CD4-positive, alpha-beta memory T cell (primary cell): ENCODE measurements at regions not wholly inside any gene's neighbourhood (a gene's known extent, or its start where the extent isn't known, plus 50 kb on each side); places are given as distances from the start of the nearest gene placed in this dataset.

Experiments used
- CTCF ChIA-PET: fragments of 350-600 bp; sonication (Branson Sonifier 250); formaldehyde crosslinking; loops from one replicate; lab custom pipeline; 2021; ENCODE audit warnings: inconsistent platforms; ENCODE audit not compliant: partially characterized antibody; lab: Charles Lee
- POLR2A ChIA-PET: fragments of 350-600 bp; sonication (Branson Sonifier 250); formaldehyde crosslinking; loops from one replicate; lab custom pipeline; 2021; ENCODE audit not compliant: partially characterized antibody; lab: Charles Lee
- DNase-seq, 5 donors: peaks; one replicate each; pipeline versions ENCODE4 v3.0.0 to v3.0.0-alpha.2; 2020 to 2022; ENCODE audit warnings: mixed read lengths in 1 of 5
- H3K27ac ChIP-seq: one replicate; pipeline ENCODE4 v1.7.0; 2013; ENCODE audit warnings: low read depth, low read length
- H3K27me3 ChIP-seq: 2 replicates; pipeline ENCODE4 v1.7.0; 2013; ENCODE audit warnings: mild to moderate bottlenecking, low read length, moderate library complexity; ENCODE audit not compliant: insufficient read depth
- H3K36me3 ChIP-seq: 2 replicates; pipeline ENCODE4 v1.7.0; 2013; ENCODE audit warnings: mild to moderate bottlenecking, low read length, moderate library complexity; ENCODE audit not compliant: insufficient read depth
- H3K4me1 ChIP-seq: 2 replicates; pipeline ENCODE4 v1.7.0; 2013; ENCODE audit warnings: mild to moderate bottlenecking, low read length, moderate library complexity; ENCODE audit not compliant: insufficient read depth
- H3K4me3 ChIP-seq, 2 donors: one replicate each; pipeline ENCODE4 v1.7.0; 2013; ENCODE audit warnings: low read length in 2 of 2, mild to moderate bottlenecking in 1 of 2
- H3K9me3 ChIP-seq, 2 donors: one replicate each; pipeline ENCODE4 v1.7.0; 2013; ENCODE audit warnings: low read length in 2 of 2, control low read depth in 1 of 2; ENCODE audit not compliant: control insufficient read depth in 1 of 2
- H3K27ac Mint-ChIP-seq, 7 donors: one replicate each; pipeline ENCODE4 v1.8.0; 2020 to 2021; ENCODE audit warnings: mixed read lengths in 7 of 7, mild to moderate bottlenecking in 6 of 7, inconsistent platforms in 3 of 7, moderate library complexity in 3 of 7
- H3K27me3 Mint-ChIP-seq, 2 donors: one replicate each; pipeline ENCODE4 v1.8.0; 2020 to 2021; ENCODE audit warnings: mixed read lengths in 2 of 2
- H3K36me3 Mint-ChIP-seq, 2 donors: one replicate each; pipeline ENCODE4 v1.8.0; 2020 to 2021; ENCODE audit warnings: mixed read lengths in 2 of 2, inconsistent platforms in 1 of 2, mild to moderate bottlenecking in 1 of 2
- H3K4me1 Mint-ChIP-seq, 4 donors: one replicate each; pipeline ENCODE4 v1.8.0; 2020 to 2021; ENCODE audit warnings: mixed read lengths in 4 of 4, mild to moderate bottlenecking in 1 of 4
- H3K4me3 Mint-ChIP-seq, 8 donors: one replicate each; pipeline ENCODE4 v1.8.0; 2020 to 2021; ENCODE audit warnings: mixed read lengths in 8 of 8, mild to moderate bottlenecking in 7 of 8, moderate library complexity in 6 of 8, inconsistent platforms in 3 of 8
- H3K9me3 Mint-ChIP-seq, 8 donors: one replicate each; pipeline ENCODE4 v1.8.0; 2020 to 2021; ENCODE audit warnings: mixed read lengths in 8 of 8, mild to moderate bottlenecking in 5 of 8, inconsistent platforms in 3 of 8, moderate library complexity in 1 of 8
- intact Hi-C: fragments of 100-400 bp; cut with micrococcal nuclease; formaldehyde crosslinking; loops from one replicate; pipeline ENCODE4 v1.15.1; 2023

DNA sequence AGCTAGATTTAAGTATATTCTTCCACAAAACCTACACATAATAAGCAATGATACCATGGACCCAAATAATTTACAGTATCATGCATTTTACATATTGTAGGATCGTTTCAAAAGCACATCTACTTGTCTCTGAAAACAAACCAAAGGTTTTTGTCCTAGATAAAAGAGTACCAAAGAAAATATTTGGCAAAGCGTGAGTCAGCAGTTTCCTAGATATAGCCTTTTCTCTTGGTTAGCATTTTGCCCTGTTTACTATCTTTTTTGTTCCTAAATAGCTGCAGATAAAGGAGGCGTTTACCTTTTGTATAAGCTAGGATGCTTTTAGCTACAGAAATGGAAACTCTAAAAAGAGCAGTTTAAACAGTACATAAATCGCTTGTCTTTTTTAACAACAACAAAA lies 305.8 kb upstream of the GULP1 start:
- POLR2A ChIA-PET: no interaction called here
- Histone ChIP-seq H3K4me3 (no peak overlapping the region), H3K4me1 (no peaks in the 10 kb centered on the region), H3K9me3 (no peaks in the 10 kb centered on the region), H3K27me3 (no peaks in the 10 kb centered on the region), H3K36me3 (no peaks in the 10 kb centered on the region), H3K27ac (no peak overlapping the region)
- no peaks in the 10 kb centered on the region for H3K36me3 Mint-ChIP-seq
- DNase-seq: no peak
- no peak overlapping the region for H3K27ac Mint-ChIP-seq
- intact Hi-C loops: no loop called here
- peaks cover 0 to 2% of the 10 kb centered on the region in 2 donors for H3K27me3 Mint-ChIP-seq
- peaks cover 0 to 8% (median 0%) of the 10 kb centered on the region in 4 donors for H3K4me1 Mint-ChIP-seq
- H3K9me3 Mint-ChIP-seq: peaks cover 0 to 2% (median 0%) of the 10 kb centered on the region in 8 donors
- H3K4me3 Mint-ChIP-seq: no peak overlapping the region
- CTCF ChIA-PET: no interaction called here

DNA sequence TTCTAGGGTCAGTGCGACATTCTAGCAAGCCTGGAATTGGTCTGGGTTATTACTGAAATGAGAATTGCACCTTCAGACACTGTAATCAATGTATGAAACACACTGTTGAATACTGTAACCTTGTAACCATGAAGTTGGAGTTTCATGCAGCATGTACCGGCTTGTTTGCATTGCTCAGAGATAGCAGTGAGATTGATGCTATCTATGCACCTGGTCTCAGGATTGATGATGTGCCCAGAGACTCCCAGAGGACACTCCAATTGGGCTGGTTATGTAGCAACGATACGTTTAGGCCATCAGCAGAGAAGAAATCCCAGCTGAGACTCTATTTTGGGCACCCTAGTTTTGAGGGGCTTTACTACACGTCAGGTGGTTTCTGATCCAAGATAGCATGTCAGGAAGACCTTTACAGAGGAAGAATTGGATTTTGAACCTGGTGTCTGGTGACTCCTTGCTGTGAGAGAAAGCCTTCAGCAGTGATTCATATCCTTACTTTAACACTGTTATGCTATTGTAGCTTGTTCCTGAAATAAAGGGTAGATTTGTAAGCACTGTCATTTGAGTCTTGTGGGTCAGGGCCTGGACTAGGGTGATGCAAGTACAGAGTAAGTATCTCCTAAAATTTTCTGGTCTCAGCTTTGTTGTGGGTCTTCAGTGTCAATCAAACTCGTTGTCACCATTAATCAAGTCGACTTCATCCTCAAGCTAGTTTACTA lies 305.1 kb upstream of the GULP1 start:
- POLR2A ChIA-PET: no interaction called here
- H3K27me3 Mint-ChIP-seq: peaks cover 0 to 2% of the 10 kb centered on the region in 2 donors

DNA sequence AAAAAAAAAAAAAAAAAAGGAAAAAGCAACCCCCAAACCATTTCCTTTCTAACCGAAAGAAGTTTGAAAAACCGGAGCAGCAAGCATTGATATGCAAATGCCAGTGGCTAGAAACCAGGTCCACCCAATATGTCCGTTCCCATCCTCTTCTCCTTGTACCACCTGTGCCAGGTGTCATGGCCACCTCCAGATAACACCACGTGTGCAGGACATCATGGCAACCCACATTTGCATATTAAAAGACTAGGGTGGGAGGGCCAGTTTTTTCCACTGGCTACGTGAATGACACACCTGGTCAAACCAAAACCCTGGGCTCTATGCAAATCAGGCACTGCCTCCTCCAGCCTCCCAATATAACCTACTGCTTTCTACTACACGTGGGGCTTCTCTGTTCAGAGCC lies 303.3 kb upstream of the GULP1 start:
- Mint-ChIP-seq H3K4me1 (peaks cover 0 to 8% (median 0%) of the 10 kb centered on the region in 4 donors), H3K4me3 (peak overlapping the region in 3 of 8 donors; percentile 3 to 48 (median 34)), H3K9me3 (peaks cover 0 to 2% (median 0%) of the 10 kb centered on the region in 8 donors), H3K27ac (no peak overlapping the region), H3K27me3 (peaks cover 0 to 2% of the 10 kb centered on the region in 2 donors), H3K36me3 (no peaks in the 10 kb centered on the region)
- Histone ChIP-seq H3K4me3 (no peak overlapping the region), H3K4me1 (no peaks in the 10 kb centered on the region), H3K36me3 (no peaks in the 10 kb centered on the region), H3K27ac (no peak overlapping the region), H3K27me3 (no peaks in the 10 kb centered on the region), H3K9me3 (no peaks in the 10 kb centered on the region)
- intact Hi-C loops: no loop called here
- CTCF ChIA-PET: no interaction called here
- POLR2A ChIA-PET: no interaction called here
- DNase-seq: no peak

More for the DNA sequence above, 305.1 kb upstream of the GULP1 start:
- CTCF ChIA-PET: no interaction called here
- no peaks in the 10 kb centered on the region for H3K36me3 ChIP-seq
- no peaks in the 10 kb centered on the region for H3K4me1 ChIP-seq
- H3K4me3 ChIP-seq: no peak overlapping the region
- Mint-ChIP-seq H3K36me3 (no peaks in the 10 kb centered on the region), H3K9me3 (peaks cover 0 to 2% (median 0%) of the 10 kb centered on the region in 8 donors), H3K4me1 (peaks cover 0 to 8% (median 0%) of the 10 kb centered on the region in 4 donors), H3K27ac (no peak overlapping the region), H3K4me3 (no peak overlapping the region)
- no peaks in the 10 kb centered on the region for H3K9me3 ChIP-seq
- DNase-seq: no peak
- H3K27ac ChIP-seq: no peak overlapping the region
- intact Hi-C loops: no loop called here
- H3K27me3 ChIP-seq: no peaks in the 10 kb centered on the region

DNA sequence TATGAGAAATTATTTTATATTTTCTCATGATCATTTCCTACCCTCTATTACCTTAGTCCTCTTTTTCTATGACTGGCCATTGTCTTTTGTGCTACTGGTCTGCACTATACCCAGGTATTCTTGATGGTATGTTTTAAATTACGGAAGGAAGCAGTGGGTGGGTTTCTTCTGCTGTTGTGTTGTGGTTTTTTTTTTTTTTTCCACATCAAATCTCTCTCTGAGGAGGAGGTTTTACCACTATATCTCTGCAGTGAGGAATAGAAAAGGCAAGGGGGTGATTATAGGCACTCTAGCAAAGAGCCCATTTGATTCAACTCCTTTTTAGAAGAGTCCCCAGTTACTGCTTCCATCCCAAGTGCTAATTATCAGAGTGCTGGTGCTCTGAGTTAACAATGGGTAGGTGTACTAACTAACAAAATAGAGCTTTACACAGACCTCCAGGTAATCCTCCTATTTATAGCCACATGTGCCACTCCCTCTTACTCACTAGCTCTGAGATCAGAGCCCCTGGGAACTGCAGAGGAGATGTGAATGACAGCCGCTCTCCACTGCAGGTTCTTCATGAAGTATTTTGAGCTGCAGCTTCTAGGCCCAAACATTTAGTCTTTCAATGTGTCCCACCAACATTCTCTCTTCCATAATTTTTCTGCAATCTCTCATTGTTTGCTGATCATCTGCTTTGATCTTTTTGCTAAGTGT lies 301.6 kb upstream of the GULP1 start:
- Histone ChIP-seq H3K27ac (no peak overlapping the region), H3K4me3 (no peak overlapping the region), H3K9me3 (no peaks in the 10 kb centered on the region), H3K4me1 (no peaks in the 10 kb centered on the region), H3K27me3 (no peaks in the 10 kb centered on the region), H3K36me3 (no peaks in the 10 kb centered on the region)
- Mint-ChIP-seq H3K4me3 (peak overlapping the region in 1 of 8 donors; percentile 47), H3K9me3 (peaks cover 0 to 2% (median 0%) of the 10 kb centered on the region in 8 donors), H3K36me3 (no peaks in the 10 kb centered on the region), H3K27ac (no peak overlapping the region), H3K4me1 (peaks cover 0 to 12% (median 0%) of the 10 kb centered on the region in 4 donors), H3K27me3 (peaks cover 0 to 2% of the 10 kb centered on the region in 2 donors)
- CTCF ChIA-PET: no interaction called here
- intact Hi-C loops: no loop called here
- POLR2A ChIA-PET: no interaction called here
- DNase-seq: no peak

DNA sequence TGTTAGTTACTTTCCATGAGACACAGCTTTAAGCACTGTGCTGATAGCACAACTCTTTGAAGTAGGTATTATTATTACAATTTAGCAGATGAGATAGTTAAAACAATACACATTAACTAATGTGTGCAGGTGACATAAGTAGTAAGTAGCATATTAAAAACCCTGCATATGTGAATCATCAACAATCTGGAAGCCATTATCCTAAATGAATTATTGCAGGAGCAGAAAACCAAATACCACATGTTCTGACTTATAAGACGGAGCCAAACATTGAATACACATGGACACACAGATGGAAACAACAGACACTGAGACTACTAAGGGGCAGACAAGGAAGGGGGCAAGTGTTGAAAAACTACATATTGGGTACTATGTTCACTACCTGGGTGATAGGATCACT lies 300.3 kb upstream of the GULP1 start:
- Mint-ChIP-seq H3K36me3 (no peaks in the 10 kb centered on the region), H3K27me3 (peaks cover 0 to 2% of the 10 kb centered on the region in 2 donors), H3K27ac (no peak overlapping the region), H3K9me3 (peaks cover 0 to 2% (median 0%) of the 10 kb centered on the region in 8 donors), H3K4me1 (peaks cover 0 to 12% (median 0%) of the 10 kb centered on the region in 4 donors), H3K4me3 (no peak overlapping the region)
- POLR2A ChIA-PET: no interaction called here
- H3K27me3 ChIP-seq: no peaks in the 10 kb centered on the region
- no peak overlapping the region for H3K27ac ChIP-seq
- no peaks in the 10 kb centered on the region for H3K9me3 ChIP-seq
- CTCF ChIA-PET: no interaction called here
- intact Hi-C loops: no loop called here
- DNase-seq: no peak
- H3K36me3 ChIP-seq: no peaks in the 10 kb centered on the region
- no peak overlapping the region for H3K4me3 ChIP-seq
- H3K4me1 ChIP-seq: no peaks in the 10 kb centered on the region

DNA sequence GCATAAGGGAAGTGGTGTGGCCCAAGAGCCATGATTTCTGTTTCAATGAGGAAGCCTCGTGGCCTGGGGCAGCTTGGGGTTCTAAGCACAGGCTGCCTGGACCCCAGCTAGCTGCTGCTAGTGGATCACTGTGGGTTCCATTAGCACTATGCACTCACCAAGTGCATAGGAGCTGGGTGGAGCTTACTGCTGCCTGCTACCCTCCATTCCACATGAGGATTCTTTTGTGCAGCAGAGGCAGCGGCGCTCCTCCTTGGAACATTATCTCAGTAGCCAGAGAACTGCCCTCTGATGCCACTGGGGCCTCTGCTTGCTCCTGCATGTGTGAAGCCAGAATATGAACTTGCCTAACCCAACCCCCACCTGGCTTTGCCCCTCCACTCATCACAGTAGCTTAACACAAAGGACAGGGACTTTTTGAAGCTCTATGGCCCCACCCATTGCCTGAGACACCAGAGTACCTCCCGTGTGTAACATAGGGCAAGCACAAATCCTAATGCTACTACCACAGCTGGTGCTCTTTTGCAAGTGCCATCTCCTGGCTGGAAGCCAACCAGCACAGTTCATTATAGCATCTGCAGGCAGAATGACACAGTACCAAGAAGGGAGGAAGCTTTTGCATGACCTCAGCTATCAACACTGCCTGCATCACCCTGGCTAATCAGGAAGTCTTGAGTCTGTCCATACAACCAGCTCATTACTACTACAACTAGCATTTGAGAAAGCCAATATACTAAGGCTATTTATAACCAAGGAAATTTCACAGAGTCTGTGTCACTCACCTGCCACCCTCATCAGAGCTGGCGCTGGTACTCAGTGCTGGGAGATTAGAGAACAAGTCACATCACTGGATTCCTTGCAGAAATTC lies 297.0 kb upstream of the GULP1 start:
- CTCF ChIA-PET: no interaction called here
- Histone ChIP-seq H3K4me1 (no peaks in the 10 kb centered on the region), H3K27ac (no peak overlapping the region), H3K36me3 (no peaks in the 10 kb centered on the region), H3K9me3 (no peaks in the 10 kb centered on the region), H3K27me3 (no peaks in the 10 kb centered on the region), H3K4me3 (no peak overlapping the region)
- intact Hi-C loops: no loop called here
- no peak for DNase-seq
- Mint-ChIP-seq H3K4me1 (peaks cover 0 to 4% (median 0%) of the 10 kb centered on the region in 4 donors), H3K27me3 (no peaks in the 10 kb centered on the region), H3K4me3 (no peak overlapping the region), H3K27ac (no peak overlapping the region), H3K36me3 (no peaks in the 10 kb centered on the region), H3K9me3 (peaks cover 0 to 7% (median 0%) of the 10 kb centered on the region in 8 donors)
- POLR2A ChIA-PET: no interaction called here

DNA sequence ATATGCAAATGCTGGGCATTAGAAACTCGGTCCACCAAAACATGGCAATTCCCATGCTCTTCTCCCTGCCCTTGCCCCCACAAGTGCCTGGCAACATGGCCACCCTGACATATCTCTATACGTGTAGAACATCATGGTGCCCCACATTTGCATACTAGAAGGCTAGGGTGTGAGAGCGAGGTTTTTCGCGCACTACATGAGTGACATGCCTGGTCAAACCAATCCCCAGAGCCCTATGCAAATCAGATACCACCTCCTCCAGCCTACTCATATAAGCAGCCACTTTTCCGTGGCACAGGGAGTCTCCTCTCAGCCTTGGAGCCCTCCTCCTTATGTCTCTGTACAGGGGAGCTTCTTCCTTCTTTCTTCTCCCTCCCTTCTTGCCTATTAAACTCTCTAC lies 296.1 kb upstream of the GULP1 start:
- H3K27me3 ChIP-seq: no peaks in the 10 kb centered on the region
- ChIA-PET CTCF (no interaction called here), POLR2A (no interaction called here)
- no peaks in the 10 kb centered on the region for H3K36me3 ChIP-seq
- H3K4me3 Mint-ChIP-seq: no peak overlapping the region
- H3K36me3 Mint-ChIP-seq: no peaks in the 10 kb centered on the region
- no peaks in the 10 kb centered on the region for H3K4me1 ChIP-seq
- intact Hi-C loops: no loop called here
- peaks cover 0 to 4% (median 0%) of the 10 kb centered on the region in 4 donors for H3K4me1 Mint-ChIP-seq
- no peak overlapping the region for H3K27ac ChIP-seq
- no peaks in the 10 kb centered on the region for H3K9me3 ChIP-seq
- no peak overlapping the region for H3K27ac Mint-ChIP-seq
- H3K9me3 Mint-ChIP-seq: peaks cover 0 to 7% (median 0%) of the 10 kb centered on the region in 8 donors
- H3K27me3 Mint-ChIP-seq: no peaks in the 10 kb centered on the region
- no peak for DNase-seq
- H3K4me3 ChIP-seq: no peak overlapping the region
